ENCODE measurements at regions not wholly inside any gene's neighbourhood (a gene's known extent, or its start where the extent isn't known, plus 50 kb on each side); places are given as distances from the start of the nearest gene placed in this dataset.

DNA sequence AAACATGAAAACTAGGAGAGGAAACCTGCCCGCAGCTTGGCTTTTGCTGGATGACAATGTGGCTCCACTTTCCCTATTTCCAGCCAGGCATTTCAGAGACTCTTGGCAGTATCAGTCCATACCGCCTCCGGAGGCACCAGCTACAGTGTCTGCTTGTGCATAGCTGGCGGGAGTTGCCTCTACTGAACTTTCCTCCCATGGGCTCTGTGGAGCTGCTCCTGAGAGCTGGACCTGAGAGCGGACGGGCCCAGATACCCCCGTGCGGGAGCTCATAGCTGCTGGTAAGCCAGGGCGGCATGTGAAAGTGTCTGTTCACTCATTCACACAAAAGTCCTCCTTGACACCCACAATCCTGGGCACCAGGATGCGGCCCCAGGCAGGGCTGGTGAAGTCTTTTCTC, 130.3 kb upstream of the PMEPA1 start:
- Histone ChIP-seq H3K4me3 (no peak overlapping the region), H3K9me3 (no peaks in the 10 kb centered on the region), H3K27me3 (no peaks in the 10 kb centered on the region), H3K4me1 (no peaks in the 10 kb centered on the region), H3K27ac (no peak overlapping the region), H3K9ac (ENCODE audit: low read depth in 2 of 2, low read length in 2 of 2) (no peak overlapping the region), H3K36me3 (no peaks in the 10 kb centered on the region)
- TF ChIP-seq, protein P1, sequence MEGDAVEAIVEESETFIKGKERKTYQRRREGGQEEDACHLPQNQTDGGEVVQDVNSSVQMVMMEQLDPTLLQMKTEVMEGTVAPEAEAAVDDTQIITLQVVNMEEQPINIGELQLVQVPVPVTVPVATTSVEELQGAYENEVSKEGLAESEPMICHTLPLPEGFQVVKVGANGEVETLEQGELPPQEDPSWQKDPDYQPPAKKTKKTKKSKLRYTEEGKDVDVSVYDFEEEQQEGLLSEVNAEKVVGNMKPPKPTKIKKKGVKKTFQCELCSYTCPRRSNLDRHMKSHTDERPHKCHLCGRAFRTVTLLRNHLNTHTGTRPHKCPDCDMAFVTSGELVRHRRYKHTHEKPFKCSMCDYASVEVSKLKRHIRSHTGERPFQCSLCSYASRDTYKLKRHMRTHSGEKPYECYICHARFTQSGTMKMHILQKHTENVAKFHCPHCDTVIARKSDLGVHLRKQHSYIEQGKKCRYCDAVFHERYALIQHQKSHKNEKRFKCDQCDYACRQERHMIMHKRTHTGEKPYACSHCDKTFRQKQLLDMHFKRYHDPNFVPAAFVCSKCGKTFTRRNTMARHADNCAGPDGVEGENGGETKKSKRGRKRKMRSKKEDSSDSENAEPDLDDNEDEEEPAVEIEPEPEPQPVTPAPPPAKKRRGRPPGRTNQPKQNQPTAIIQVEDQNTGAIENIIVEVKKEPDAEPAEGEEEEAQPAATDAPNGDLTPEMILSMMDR (IDR thresholded peaks at IDR 0.05), result no peak
- intact Hi-C loops (cut with DNase I), result no loop called here
- no peak for DNase-seq

DNA sequence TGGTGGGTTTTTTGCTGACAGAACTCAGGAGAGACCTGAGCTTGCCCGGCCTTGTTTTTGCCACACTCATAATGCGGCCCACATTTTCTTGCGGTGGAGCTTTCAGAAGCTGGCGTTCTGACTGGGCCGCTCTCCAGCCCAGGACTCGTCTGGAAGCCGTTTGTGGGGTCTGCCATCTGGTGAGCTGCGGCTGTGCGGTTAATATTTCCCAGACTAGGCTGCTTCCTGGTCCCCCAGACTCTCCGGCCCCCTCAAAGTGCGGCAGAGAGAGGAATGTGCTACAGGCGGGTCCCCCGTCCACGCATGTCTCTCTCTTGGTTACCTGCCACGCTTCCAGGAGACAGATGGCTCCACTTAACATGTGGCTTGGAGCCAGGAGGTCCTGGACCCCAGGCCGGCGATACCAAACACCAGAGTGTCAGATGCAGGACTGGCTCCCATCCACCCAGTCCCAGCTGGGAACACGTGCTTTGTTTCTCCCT, 128.9 kb upstream of the PMEPA1 start:
- no peak overlapping the region for H3K9ac ChIP-seq (ENCODE audit: low read depth in 2 of 2, low read length in 2 of 2)
- H3K27ac ChIP-seq, result no peak overlapping the region
- TF ChIP-seq, protein P1 (IDR thresholded peaks at IDR 0.05), result no peak
- DNase-seq, result no peak
- H3K36me3 ChIP-seq, result no peaks in the 10 kb centered on the region
- H3K4me3 ChIP-seq, result no peak overlapping the region
- intact Hi-C loops (cut with DNase I), result no loop called here
- no peaks in the 10 kb centered on the region for H3K27me3 ChIP-seq
- no peaks in the 10 kb centered on the region for H3K4me1 ChIP-seq
- no peaks in the 10 kb centered on the region for H3K9me3 ChIP-seq

DNA sequence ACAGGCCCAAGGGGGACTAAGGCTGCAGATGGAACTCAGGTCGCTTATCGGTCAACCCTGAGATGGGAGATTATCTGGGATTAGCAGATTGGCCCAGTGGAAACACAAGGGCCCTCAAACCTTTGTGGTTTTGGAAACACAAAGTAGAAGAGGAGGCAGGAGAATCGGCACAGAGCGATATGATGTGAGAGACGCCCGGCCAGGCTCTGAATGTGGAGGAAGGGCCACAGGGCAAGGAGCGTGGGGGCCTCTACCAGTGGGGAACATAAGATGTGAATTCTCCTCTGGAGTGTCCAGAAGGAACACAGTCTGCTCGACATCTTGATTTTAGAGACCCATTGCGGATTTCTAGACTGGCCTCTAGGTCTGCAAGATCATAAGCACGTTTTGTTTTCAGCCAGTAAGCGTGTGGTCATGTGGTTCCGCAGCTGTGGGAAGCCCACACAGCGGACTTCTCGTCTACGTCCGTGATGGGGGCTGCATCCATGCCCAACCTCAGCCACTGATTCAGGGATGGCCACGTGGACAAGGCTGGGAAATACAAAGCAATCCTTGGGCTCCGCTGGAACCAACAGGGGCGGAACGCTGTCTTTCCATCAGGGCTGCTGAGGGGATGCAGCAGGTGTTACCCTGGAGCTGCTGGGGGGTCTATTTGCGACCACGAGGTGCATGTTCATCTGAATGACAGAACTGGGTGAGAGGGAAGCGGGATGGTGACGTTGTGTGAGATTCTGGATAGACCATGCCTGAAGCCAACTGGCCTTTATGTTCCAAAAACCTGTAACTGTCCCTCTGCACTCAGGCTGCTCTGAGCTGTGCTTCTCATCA, 127.6 kb upstream of the PMEPA1 start:
- Histone ChIP-seq H3K27me3 (no peaks in the 10 kb centered on the region), H3K4me1 (no peaks in the 10 kb centered on the region), H3K9ac (ENCODE audit: low read depth in 2 of 2, low read length in 2 of 2) (no peak overlapping the region), H3K36me3 (no peaks in the 10 kb centered on the region), H3K27ac (no peak overlapping the region), H3K9me3 (no peaks in the 10 kb centered on the region), H3K4me3 (no peak overlapping the region)
- intact Hi-C loops (cut with DNase I), result no loop called here
- TF ChIP-seq, protein P1 (IDR thresholded peaks at IDR 0.05), result no peak
- DNase-seq, result no peak

DNA sequence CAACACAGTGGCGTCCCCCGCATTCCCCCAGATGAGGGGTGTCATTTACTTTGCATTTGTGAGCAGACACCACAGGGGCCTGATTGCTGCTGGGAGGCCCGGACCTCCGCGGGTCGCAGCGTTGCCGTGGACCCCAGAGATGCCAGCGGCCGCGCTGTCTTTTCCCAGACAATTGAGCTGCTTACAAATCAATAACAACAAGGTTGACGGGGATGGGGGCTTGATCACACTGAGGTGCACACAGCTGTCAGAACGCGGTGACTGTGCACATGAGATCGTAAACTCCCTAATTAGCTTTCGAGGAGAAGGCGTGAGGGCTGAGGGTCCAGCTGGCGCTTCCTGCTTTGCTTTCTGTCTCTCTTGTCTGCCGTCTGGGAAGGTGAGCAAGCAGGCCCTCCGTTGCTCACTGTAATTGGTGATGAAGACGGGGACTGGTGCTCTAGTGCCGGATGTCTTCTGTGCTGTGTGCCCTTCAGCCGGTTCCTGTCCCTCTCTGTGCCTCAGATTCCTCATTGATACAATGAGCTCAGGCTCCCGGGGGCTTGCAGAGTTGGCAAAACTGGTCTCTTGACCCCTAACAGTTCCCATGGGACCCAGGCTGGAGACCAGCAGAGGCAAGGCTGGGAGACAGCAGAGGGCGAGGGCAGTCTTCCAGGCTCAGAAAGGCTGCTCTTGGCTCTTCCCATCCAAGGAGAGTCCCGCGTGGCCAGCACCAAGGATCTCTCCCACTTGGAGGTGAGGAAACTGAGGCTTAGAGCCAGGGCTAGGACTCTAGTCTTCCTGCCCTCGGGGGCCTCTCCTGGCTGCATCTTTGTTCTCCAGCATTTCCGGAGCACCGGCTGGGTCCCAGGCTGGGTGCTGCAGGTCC, 126.0 kb upstream of the PMEPA1 start:
- no peaks in the 10 kb centered on the region for H3K36me3 ChIP-seq
- H3K9ac ChIP-seq (ENCODE audit: low read depth in 2 of 2, low read length in 2 of 2), result no peak overlapping the region
- no peak overlapping the region for H3K4me3 ChIP-seq
- H3K27ac ChIP-seq, result no peak overlapping the region
- H3K9me3 ChIP-seq, result no peaks in the 10 kb centered on the region
- no peak for DNase-seq
- no peaks in the 10 kb centered on the region for H3K4me1 ChIP-seq
- intact Hi-C loops (cut with DNase I), result no loop called here
- TF ChIP-seq, protein P1 (IDR thresholded peaks at IDR 0.05), result no peak
- H3K27me3 ChIP-seq, result no peaks in the 10 kb centered on the region

DNA sequence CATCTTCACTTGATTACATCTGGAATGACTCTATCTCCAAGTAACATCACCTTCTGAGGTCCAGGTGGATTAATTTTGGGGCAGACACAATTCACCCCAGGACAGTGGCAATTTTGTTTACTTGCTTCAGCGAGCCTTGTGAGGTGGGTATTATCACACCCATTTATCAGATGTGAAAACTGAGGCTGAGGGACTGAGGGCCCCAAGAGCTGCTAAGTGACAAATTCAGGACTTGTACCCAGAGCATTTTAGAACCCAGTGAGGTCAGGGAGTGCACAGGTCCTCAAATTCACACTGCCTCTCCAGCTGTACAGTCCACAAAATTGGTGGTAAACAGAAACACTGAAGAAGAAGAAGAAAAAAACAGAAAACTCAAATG, 125.2 kb upstream of the PMEPA1 start:
- TF ChIP-seq, protein P1 (IDR thresholded peaks at IDR 0.05), result no peak
- no peaks in the 10 kb centered on the region for H3K27me3 ChIP-seq
- no peaks in the 10 kb centered on the region for H3K9me3 ChIP-seq
- H3K9ac ChIP-seq (ENCODE audit: low read depth in 2 of 2, low read length in 2 of 2), result no peak overlapping the region
- no peak overlapping the region for H3K4me3 ChIP-seq
- intact Hi-C loops (cut with DNase I), result no loop called here
- DNase-seq, result no peak
- H3K27ac ChIP-seq, result no peak overlapping the region
- H3K4me1 ChIP-seq, result no peaks in the 10 kb centered on the region
- no peaks in the 10 kb centered on the region for H3K36me3 ChIP-seq
